Nephron (organoid): ENCODE measurements at regions not wholly inside any gene's neighbourhood (a gene's known extent, or its start where the extent isn't known, plus 50 kb on each side); places are given as distances from the start of the nearest gene placed in this dataset.

Experiments used
- H3K27ac Mint-ChIP-seq, 3 experiments: 2 replicates each; pipeline ENCODE4 v1.8.0; 2020; ENCODE audit warnings: mixed read lengths in 3 of 3, mild to moderate bottlenecking in 2 of 3, moderate library complexity in 1 of 3
- H3K27me3 Mint-ChIP-seq: 2 replicates; pipeline ENCODE4 v1.8.0; 2021; ENCODE audit warnings: low read depth, mild to moderate bottlenecking, moderate library complexity, mixed read lengths
- H3K36me3 Mint-ChIP-seq: 2 replicates; pipeline ENCODE4 v1.8.0; 2020; ENCODE audit warnings: low read depth, mixed read lengths
- H3K4me1 Mint-ChIP-seq: 2 replicates; pipeline ENCODE4 v1.8.0; 2020; ENCODE audit warnings: mixed read lengths
- H3K4me3 Mint-ChIP-seq, 3 experiments: 2 replicates each; pipeline ENCODE4 v1.8.0; 2020; ENCODE audit warnings: mild to moderate bottlenecking in 3 of 3, mixed read lengths in 3 of 3, moderate library complexity in 2 of 3
- H3K9me3 Mint-ChIP-seq: 2 replicates; pipeline ENCODE4 v1.8.0; 2020; ENCODE audit warnings: mixed read lengths
- TF ChIP-seq, protein P1 (sequence below), 3 experiments: fragments of 200-600 bp; sonication (generic); IDR thresholded peaks; one replicate each; pipeline ENCODE4 v1.5.0; 2021; ENCODE audit warnings: antibody characterized with exemption in 3 of 3; ENCODE audit not compliant: unreplicated experiment in 3 of 3

- no peaks in the 10 kb centered on the region for H3K9me3 Mint-ChIP-seq
- H3K27ac Mint-ChIP-seq = no peak overlapping the region
- H3K4me1 Mint-ChIP-seq = peaks cover 10% of the 10 kb centered on the region
- TF ChIP-seq, protein P1, sequence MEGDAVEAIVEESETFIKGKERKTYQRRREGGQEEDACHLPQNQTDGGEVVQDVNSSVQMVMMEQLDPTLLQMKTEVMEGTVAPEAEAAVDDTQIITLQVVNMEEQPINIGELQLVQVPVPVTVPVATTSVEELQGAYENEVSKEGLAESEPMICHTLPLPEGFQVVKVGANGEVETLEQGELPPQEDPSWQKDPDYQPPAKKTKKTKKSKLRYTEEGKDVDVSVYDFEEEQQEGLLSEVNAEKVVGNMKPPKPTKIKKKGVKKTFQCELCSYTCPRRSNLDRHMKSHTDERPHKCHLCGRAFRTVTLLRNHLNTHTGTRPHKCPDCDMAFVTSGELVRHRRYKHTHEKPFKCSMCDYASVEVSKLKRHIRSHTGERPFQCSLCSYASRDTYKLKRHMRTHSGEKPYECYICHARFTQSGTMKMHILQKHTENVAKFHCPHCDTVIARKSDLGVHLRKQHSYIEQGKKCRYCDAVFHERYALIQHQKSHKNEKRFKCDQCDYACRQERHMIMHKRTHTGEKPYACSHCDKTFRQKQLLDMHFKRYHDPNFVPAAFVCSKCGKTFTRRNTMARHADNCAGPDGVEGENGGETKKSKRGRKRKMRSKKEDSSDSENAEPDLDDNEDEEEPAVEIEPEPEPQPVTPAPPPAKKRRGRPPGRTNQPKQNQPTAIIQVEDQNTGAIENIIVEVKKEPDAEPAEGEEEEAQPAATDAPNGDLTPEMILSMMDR (IDR thresholded peaks at IDR 0.05; ENCODE audit: unreplicated experiment in 3 of 3) = no peak
- no peaks in the 10 kb centered on the region for H3K27me3 Mint-ChIP-seq
- H3K36me3 Mint-ChIP-seq = peaks cover 3% of the 10 kb centered on the region
- no peak overlapping the region for H3K4me3 Mint-ChIP-seq
Measured at GRCh38 chr10:94183666-94184264, 179.0 kb downstream of the NOC3L start.

DNA sequence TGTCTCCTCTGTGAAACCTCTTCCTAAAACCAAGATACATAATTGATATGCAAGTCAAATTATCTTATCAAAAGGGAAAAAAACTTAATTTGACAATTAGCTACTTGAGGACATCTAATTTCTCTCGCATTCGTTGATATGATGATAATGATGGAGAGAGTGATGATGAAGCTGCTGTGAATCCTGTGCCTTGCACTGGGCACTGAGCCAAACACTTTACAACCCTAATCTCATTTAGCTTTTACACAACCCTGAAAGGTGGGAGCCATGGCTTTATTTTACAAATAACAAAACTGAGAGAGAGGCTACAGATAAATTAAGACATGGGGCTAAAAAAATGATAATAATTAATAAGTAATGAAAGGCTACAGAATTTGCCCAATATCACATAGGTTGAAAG lies 176.0 kb downstream of the NOC3L start:
- Mint-ChIP-seq H3K4me1 (peaks cover 7% of the 10 kb centered on the region), H3K4me3 (no peak overlapping the region), H3K27me3 (no peaks in the 10 kb centered on the region), H3K36me3 (peaks cover 3% of the 10 kb centered on the region), H3K9me3 (no peaks in the 10 kb centered on the region), H3K27ac (no peak overlapping the region)
- TF ChIP-seq, protein P1 (IDR thresholded peaks at IDR 0.05; ENCODE audit: unreplicated experiment in 3 of 3) = no peak

- H3K27me3 Mint-ChIP-seq = no peaks in the 10 kb centered on the region
- H3K4me3 Mint-ChIP-seq = no peak overlapping the region
- TF ChIP-seq, protein P1 (IDR thresholded peaks at IDR 0.05; ENCODE audit: unreplicated experiment in 3 of 3) = no peak
- no peaks in the 10 kb centered on the region for H3K36me3 Mint-ChIP-seq
- peaks cover 29% of the 10 kb centered on the region for H3K4me1 Mint-ChIP-seq
- H3K27ac Mint-ChIP-seq = peak overlapping the region in 2 of 3 experiments; percentile 53 to 63
- no peaks in the 10 kb centered on the region for H3K9me3 Mint-ChIP-seq
Measured at GRCh38 chr10:94192333-94192732, 170.4 kb downstream of the NOC3L start.

DNA sequence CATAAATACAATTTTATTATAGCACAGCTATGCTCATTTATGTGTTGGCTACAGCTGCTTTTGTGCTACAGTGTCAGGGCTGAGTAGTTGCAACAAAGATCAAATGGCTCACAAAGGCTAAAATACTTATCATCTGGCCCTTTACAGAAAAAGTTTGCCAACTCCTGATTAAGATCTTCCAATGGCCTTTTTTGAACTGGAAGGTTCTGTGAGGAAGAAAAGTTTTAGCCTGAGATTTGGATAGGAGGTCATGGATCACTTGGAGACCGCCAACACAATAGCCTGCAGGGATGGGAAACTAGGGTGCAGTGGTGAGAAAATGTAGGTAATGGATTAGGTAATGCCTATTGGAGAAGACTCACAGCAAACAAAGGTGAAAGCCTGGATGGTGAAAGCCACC lies 169.8 kb downstream of the NOC3L start:
- H3K27me3 Mint-ChIP-seq = no peaks in the 10 kb centered on the region
- no peaks in the 10 kb centered on the region for H3K36me3 Mint-ChIP-seq
- H3K4me3 Mint-ChIP-seq = no peak overlapping the region
- H3K4me1 Mint-ChIP-seq = peaks cover 29% of the 10 kb centered on the region
- peak overlapping the region; percentile 53 to 94 (median 63) for H3K27ac Mint-ChIP-seq
- TF ChIP-seq, protein P1 (IDR thresholded peaks at IDR 0.05; ENCODE audit: unreplicated experiment in 3 of 3) = no peak
- H3K9me3 Mint-ChIP-seq = no peaks in the 10 kb centered on the region

- Mint-ChIP-seq H3K4me1 (peaks cover 29% of the 10 kb centered on the region), H3K36me3 (no peaks in the 10 kb centered on the region), H3K9me3 (no peaks in the 10 kb centered on the region), H3K27me3 (no peaks in the 10 kb centered on the region), H3K4me3 (no peak overlapping the region), H3K27ac (peak overlapping the region; percentile 53 to 94 (median 63))
- TF ChIP-seq, protein P1 (IDR thresholded peaks at IDR 0.05; ENCODE audit: unreplicated experiment in 3 of 3) = no peak
Measured at GRCh38 chr10:94193466-94193924, 169.2 kb downstream of the NOC3L start.

GRCh38 chr10:94194256-94194655 lies 168.5 kb downstream of the NOC3L start:
- peak overlapping the region in 2 of 3 experiments; percentile 36 to 63 for H3K27ac Mint-ChIP-seq

More at GRCh38 chr10:94194256-94194655, 168.5 kb downstream of the NOC3L start:
- TF ChIP-seq, protein P1 (IDR thresholded peaks at IDR 0.05; ENCODE audit: unreplicated experiment in 3 of 3) = no peak
- no peaks in the 10 kb centered on the region for H3K9me3 Mint-ChIP-seq
- H3K27me3 Mint-ChIP-seq = no peaks in the 10 kb centered on the region
- no peaks in the 10 kb centered on the region for H3K36me3 Mint-ChIP-seq
- H3K4me3 Mint-ChIP-seq = no peak overlapping the region
- H3K4me1 Mint-ChIP-seq = peaks cover 29% of the 10 kb centered on the region
